GM18858 (cell line): ENCODE measurements at regions not wholly inside any gene's neighbourhood (a gene's known extent, or its start where the extent isn't known, plus 50 kb on each side); places are given as distances from the start of the nearest gene placed in this dataset.

Experiments used
- ATAC-seq: cut with Tn5 transposase; IDR thresholded peaks from one replicate; pipeline ENCODE4 v1.9.1; 2021; ENCODE audit not compliant: unreplicated experiment

- ATAC-seq: no peak
Measured at GRCh38 chr3:150104564-150104963, 133.9 kb upstream of the PFN2 start.

GRCh38 chr3:150101016-150101415, 130.3 kb upstream of the PFN2 start:
- ATAC-seq: no peak

- ATAC-seq: no peak
Measured at GRCh38 chr3:150098621-150099020, 127.9 kb upstream of the PFN2 start.

GRCh38 chr3:150097588-150097890, 126.8 kb upstream of the PFN2 start:
- no peak for ATAC-seq

- no peak for ATAC-seq
Measured at GRCh38 chr3:150096700-150097587, 126.2 kb upstream of the PFN2 start.

- no peak for ATAC-seq
Measured at GRCh38 chr3:150094150-150094933, 123.6 kb upstream of the PFN2 start.

GRCh38 chr3:150091626-150092025, 120.9 kb upstream of the PFN2 start:
- ATAC-seq: no peak

- ATAC-seq: no peak
Measured at GRCh38 chr3:150090877-150091276, 120.2 kb upstream of the PFN2 start.

- ATAC-seq: no peak
Measured at GRCh38 chr3:150090006-150090405, 119.3 kb upstream of the PFN2 start.

GRCh38 chr3:150084128-150084527, 113.4 kb upstream of the PFN2 start:
- ATAC-seq: no peak

- no peak for ATAC-seq
Measured at GRCh38 chr3:150083655-150084042, 113.0 kb upstream of the PFN2 start.

GRCh38 chr3:150082898-150083654, 112.4 kb upstream of the PFN2 start:
- ATAC-seq: no peak

GRCh38 chr3:150081084-150081483, 110.4 kb upstream of the PFN2 start:
- no peak for ATAC-seq

- no peak for ATAC-seq
Measured at GRCh38 chr3:150080058-150080730, 109.5 kb upstream of the PFN2 start.

GRCh38 chr3:150079029-150079739, 108.5 kb upstream of the PFN2 start:
- no peak for ATAC-seq

GRCh38 chr3:150077581-150078247, 107.0 kb upstream of the PFN2 start:
- no peak for ATAC-seq

- ATAC-seq: no peak
Measured at GRCh38 chr3:150077107-150077506, 106.4 kb upstream of the PFN2 start.

- ATAC-seq: no peak
Measured at GRCh38 chr3:150076443-150076842, 105.7 kb upstream of the PFN2 start.

- no peak for ATAC-seq
Measured at GRCh38 chr3:150075417-150075865, 104.7 kb upstream of the PFN2 start.
